Neuronal stem cell (in vitro differentiated cells): ENCODE measurements at regions not wholly inside any gene's neighbourhood (a gene's known extent, or its start where the extent isn't known, plus 50 kb on each side); places are given as distances from the start of the nearest gene placed in this dataset.

ENCODE experiments used
- DNase-seq: peaks from one replicate; pipeline ENCODE4 v3.0.0-alpha.2; 2013; ENCODE audit warnings: low spot score
- H2AFZ ChIP-seq: one replicate; pipeline ENCODE4 v1.6.1; 2013; ENCODE audit warnings: mild to moderate bottlenecking, low read length, inconsistent platforms
- H2AK5ac ChIP-seq: 2 replicates; pipeline ENCODE4 v1.6.1; 2013; ENCODE audit warnings: low read depth, mild to moderate bottlenecking, inconsistent platforms, low read length, moderate library complexity, mixed read lengths
- H2BK120ac ChIP-seq: 2 replicates; pipeline ENCODE4 v1.6.1; 2013; ENCODE audit warnings: low read depth, mild to moderate bottlenecking, inconsistent platforms, low read length, moderate library complexity, mixed read lengths
- H2BK12ac ChIP-seq: one replicate; pipeline ENCODE4 v1.6.1; 2013; ENCODE audit warnings: low read length, inconsistent platforms
- H2BK15ac ChIP-seq: 2 replicates; pipeline ENCODE4 v1.6.1; 2013; ENCODE audit warnings: mild to moderate bottlenecking, low read length, inconsistent platforms, mixed read lengths
- H2BK5ac ChIP-seq: one replicate; pipeline ENCODE4 v1.6.1; 2013; ENCODE audit warnings: inconsistent platforms, mild to moderate bottlenecking, low read length, moderate library complexity
- H3K14ac ChIP-seq: one replicate; pipeline ENCODE4 v1.6.1; 2013; ENCODE audit warnings: low read length, inconsistent platforms
- H3K18ac ChIP-seq: 2 replicates; pipeline ENCODE4 v1.6.1; 2013; ENCODE audit warnings: low read length, inconsistent platforms
- H3K23ac ChIP-seq: 2 replicates; pipeline ENCODE4 v1.6.1; 2013; ENCODE audit warnings: low read depth, mild to moderate bottlenecking, mixed read lengths, low read length, inconsistent platforms; ENCODE audit not compliant: poor library complexity
- H3K27ac ChIP-seq: replicated peaks from 3 replicates; pipeline ENCODE4 v1.5.1; 2013; ENCODE audit warnings: low read length, inconsistent platforms
- H3K27me3 ChIP-seq, 3 experiments: 2 replicates each; pipeline ENCODE4 v1.6.1; 2013; ENCODE audit warnings: low read length in 3 of 3, mild to moderate bottlenecking in 2 of 3, inconsistent platforms in 1 of 3, low read depth in 1 of 3, mixed read lengths in 1 of 3, moderate library complexity in 1 of 3; ENCODE audit not compliant: control insufficient read depth in 3 of 3, insufficient read depth in 3 of 3
- H3K36me3 ChIP-seq, 2 donors: replicated peaks in 1 of 2; 2 replicates each; pipeline ENCODE4 v1.6.1; 2013; ENCODE audit warnings: low read length in 2 of 2; ENCODE audit not compliant: control insufficient read depth in 2 of 2, insufficient read depth in 2 of 2
- H3K4ac ChIP-seq: 2 replicates; pipeline ENCODE4 v1.6.1; 2013; ENCODE audit warnings: inconsistent platforms, mild to moderate bottlenecking, low read length, moderate library complexity
- H3K4me1 ChIP-seq, 2 donors: 1 replicate in 1 of 2; 2 replicates in 1 of 2; pipeline ENCODE4 v1.6.1; 2013; ENCODE audit warnings: low read length in 2 of 2, low read depth in 1 of 2; ENCODE audit not compliant: control insufficient read depth in 2 of 2, insufficient read depth in 1 of 2
- H3K4me2 ChIP-seq: one replicate; pipeline ENCODE4 v1.6.1; 2013; ENCODE audit warnings: mild to moderate bottlenecking, low read length, inconsistent platforms; ENCODE audit not compliant: insufficient read depth, poor library complexity, severe bottlenecking
- H3K4me3 ChIP-seq, 2 donors: 2 replicates each; pipeline ENCODE4 v1.5.1; 2013; ENCODE audit warnings: low read length in 2 of 2, mild to moderate bottlenecking in 2 of 2, inconsistent platforms in 1 of 2, moderate library complexity in 1 of 2
- H3K79me1 ChIP-seq: one replicate; pipeline ENCODE4 v1.6.1; 2013; ENCODE audit warnings: low read depth, mild to moderate bottlenecking, inconsistent platforms, low read length, moderate library complexity
- H3K9ac ChIP-seq: one replicate; pipeline ENCODE4 v1.6.1; 2013; ENCODE audit warnings: mild to moderate bottlenecking, low read depth, low read length, inconsistent platforms; ENCODE audit not compliant: poor library complexity
- H3K9me3 ChIP-seq, 2 donors: replicated peaks in 1 of 2; 2 replicates each; pipeline versions ENCODE3 to v1.6.1; 2013; ENCODE audit warnings: low read length in 2 of 2, mild to moderate bottlenecking in 2 of 2, inconsistent platforms in 1 of 2, low read depth in 1 of 2, mixed read lengths in 1 of 2, moderate library complexity in 1 of 2; ENCODE audit not compliant: control insufficient read depth in 2 of 2, insufficient read depth in 1 of 2
- H4K8ac ChIP-seq: one replicate; pipeline ENCODE4 v1.6.1; 2013; ENCODE audit warnings: low read depth, mild to moderate bottlenecking, inconsistent platforms, low read length, moderate library complexity
- H4K91ac ChIP-seq: one replicate; pipeline ENCODE4 v1.6.1; 2013; ENCODE audit warnings: low read length, low read depth, mild to moderate bottlenecking, inconsistent platforms; ENCODE audit not compliant: poor library complexity
- WGBS, 2 donors: extraction: QIAGEN DNeasy Blood & Tissue Kit; methylation state at CpG; one replicate each; pipeline ENCODE4 v1.1.7; 2013; ENCODE audit warnings: missing lambda C conversion rate in 2 of 2, mixed read lengths in 1 of 2; ENCODE audit not compliant: insufficient read length in 2 of 2, insufficient replicate concordance in 1 of 2; ENCODE audit errors: extremely low coverage in 2 of 2; 5-methylcytosine and 5-hydroxymethylcytosine counted together

DNA sequence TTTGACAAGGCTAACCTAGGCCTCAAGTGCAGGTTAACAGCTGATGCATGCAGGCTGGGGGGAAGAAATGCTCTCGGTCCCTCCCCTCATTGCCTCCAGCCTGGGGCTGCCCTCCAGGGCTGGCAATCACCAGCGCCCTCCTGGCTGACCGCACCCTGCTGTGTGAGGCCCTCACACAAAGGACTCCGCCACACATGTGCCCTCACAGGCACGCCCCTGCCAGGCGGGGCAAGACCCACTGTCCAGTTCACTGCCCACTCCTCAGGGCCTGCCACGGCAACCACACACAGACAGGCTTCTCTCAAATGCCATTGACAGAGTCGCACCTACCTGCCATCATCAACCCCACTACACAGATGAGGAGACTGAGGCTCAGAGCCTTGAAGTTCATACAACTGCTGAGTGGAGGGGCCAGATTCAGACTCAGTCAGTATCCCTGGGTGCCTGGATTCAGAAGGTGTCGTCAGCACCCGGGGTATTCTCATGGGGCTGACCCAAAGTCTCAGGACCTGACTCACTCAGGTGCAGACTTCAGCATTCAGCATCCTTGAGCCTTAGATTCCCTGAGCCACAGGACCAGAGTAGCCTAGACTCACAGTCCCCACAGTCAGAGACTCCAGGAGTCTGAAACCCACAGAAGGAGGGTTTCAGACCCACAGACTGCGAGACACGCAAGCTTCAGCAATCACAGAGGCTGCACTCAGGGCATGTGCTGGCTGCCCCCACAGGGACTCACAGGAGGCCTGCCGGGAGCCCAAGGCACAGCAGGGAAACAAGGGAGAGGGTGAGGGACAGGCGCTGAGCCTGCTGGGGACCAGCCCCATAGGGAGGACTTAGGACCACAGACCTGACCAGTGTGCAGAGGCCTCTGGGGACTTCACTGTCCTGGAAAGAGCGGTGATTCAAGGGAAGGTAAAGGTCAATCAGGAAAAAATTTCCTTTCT lies 458.0 kb downstream of the MATN1 start:
- Histone ChIP-seq H4K8ac (no peak overlapping the region), H3K9me3 (no peaks in the 10 kb centered on the region), H2BK12ac (no peak overlapping the region), H2AK5ac (peak overlapping the region; percentile 71), H3K79me1 (no peaks in the 10 kb centered on the region), H2BK120ac (no peak overlapping the region), H3K4ac (no peak overlapping the region), H2BK15ac (no peak overlapping the region), H3K23ac (peak overlapping the region; percentile 66), H3K14ac (peak overlapping the region; percentile 60), H3K4me1 (no peaks in the 10 kb centered on the region), H3K4me3 (no peak overlapping the region), H4K91ac (no peak overlapping the region), H3K36me3 (no peaks in the 10 kb centered on the region), H3K18ac (peak overlapping the region; percentile 60), H3K27ac (no peak overlapping the region), H3K4me2 (no peak overlapping the region), H3K9ac (peak overlapping the region; percentile 50), H3K27me3 (no peaks in the 10 kb centered on the region), H2BK5ac (no peak overlapping the region), H2AFZ (no peak overlapping the region)
- no peak for DNase-seq
- WGBS, 2 donors = no CpG with 5 or more reads among the region's 15 CpGs

DNA sequence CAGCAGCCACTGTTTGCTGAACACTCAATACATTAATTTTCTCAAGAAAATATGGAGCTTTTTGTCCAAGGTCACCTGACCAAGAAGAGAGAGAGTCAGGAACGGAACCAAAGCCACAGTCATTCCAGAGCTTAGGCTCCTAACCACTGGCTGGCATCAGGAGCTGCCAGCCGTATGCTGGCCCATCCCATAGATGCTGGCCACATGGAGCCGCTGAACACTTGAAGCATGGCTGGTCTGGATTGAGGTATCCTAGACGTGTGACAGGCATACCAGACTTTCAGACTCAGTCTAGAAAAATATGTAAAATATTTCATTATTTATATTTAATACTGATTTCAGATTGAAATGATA lies 458.7 kb downstream of the MATN1 start:
- Histone ChIP-seq H2BK120ac (no peak overlapping the region), H3K4me3 (no peak overlapping the region), H4K91ac (no peak overlapping the region), H3K14ac (no peak overlapping the region), H3K79me1 (no peaks in the 10 kb centered on the region), H3K23ac (no peak overlapping the region), H3K4ac (no peak overlapping the region), H3K9ac (no peak overlapping the region), H3K18ac (no peak overlapping the region), H3K27ac (no peak overlapping the region), H3K9me3 (no peaks in the 10 kb centered on the region), H3K36me3 (no peaks in the 10 kb centered on the region), H2BK12ac (no peak overlapping the region), H3K4me1 (no peaks in the 10 kb centered on the region), H2BK15ac (no peak overlapping the region), H3K27me3 (no peaks in the 10 kb centered on the region), H2BK5ac (no peak overlapping the region), H2AK5ac (no peak overlapping the region), H4K8ac (no peak overlapping the region), H2AFZ (no peak overlapping the region), H3K4me2 (no peak overlapping the region)
- no CpG with 5 or more reads among the region's 4 CpGs for WGBS, 2 donors
- no peak for DNase-seq

- Histone ChIP-seq H3K4me1 (no peaks in the 10 kb centered on the region), H3K79me1 (no peaks in the 10 kb centered on the region), H3K23ac (no peak overlapping the region), H3K14ac (no peak overlapping the region), H4K91ac (no peak overlapping the region), H3K4me2 (no peak overlapping the region), H2AFZ (no peak overlapping the region), H3K27me3 (peaks cover 0 to under 1% (median 0%) of the 10 kb centered on the region in 3 experiments), H2BK15ac (peak overlapping the region; percentile 33), H2BK5ac (no peak overlapping the region), H3K9me3 (no peaks in the 10 kb centered on the region), H3K18ac (peak overlapping the region; percentile 52), H3K27ac (no peak overlapping the region), H2BK120ac (no peak overlapping the region), H2AK5ac (peak overlapping the region; percentile 17), H3K36me3 (no peaks in the 10 kb centered on the region), H3K4me3 (no peak overlapping the region), H4K8ac (no peak overlapping the region), H2BK12ac (no peak overlapping the region), H3K4ac (no peak overlapping the region), H3K9ac (no peak overlapping the region)
- no peak for DNase-seq
- WGBS, 2 donors = no CpG with 5 or more reads among the region's 9 CpGs
These were observed 459.3 kb downstream of the MATN1 start for GRCh38 chr1:30263888-30264671.

DNA sequence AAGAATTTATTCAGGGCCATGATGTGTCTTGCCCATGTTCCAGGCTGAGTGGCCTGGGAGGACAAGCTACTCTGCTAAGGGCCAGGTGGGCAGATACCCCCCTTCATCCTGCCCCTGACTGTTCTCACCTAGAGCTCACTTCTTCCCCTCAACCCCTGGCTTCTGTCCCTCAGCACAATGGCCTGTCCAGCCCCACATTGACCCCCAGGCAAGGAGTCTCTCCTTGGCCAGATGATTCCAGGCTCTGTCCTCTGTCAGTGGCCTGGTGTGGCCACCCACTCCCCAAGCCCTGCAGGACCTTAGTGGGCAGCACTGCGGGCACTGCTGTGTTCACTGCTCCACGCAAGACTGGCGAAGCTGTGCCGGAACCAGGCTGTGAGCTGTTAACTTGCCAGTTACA lies 460.0 kb downstream of the MATN1 start:
- Histone ChIP-seq H2BK15ac (peak overlapping the region; percentile 33), H3K36me3 (no peaks in the 10 kb centered on the region), H4K91ac (no peak overlapping the region), H2AK5ac (peak overlapping the region; percentile 17), H3K27ac (no peak overlapping the region), H3K4me3 (no peak overlapping the region), H2AFZ (no peak overlapping the region), H3K23ac (peak overlapping the region; percentile 62), H3K18ac (peak overlapping the region; percentile 52), H3K9ac (no peak overlapping the region), H3K4me2 (no peak overlapping the region), H4K8ac (peak overlapping the region; percentile 48), H2BK120ac (no peak overlapping the region), H3K79me1 (no peaks in the 10 kb centered on the region), H3K14ac (peak overlapping the region; percentile 63), H3K27me3 (peaks cover 0 to 7% (median 0%) of the 10 kb centered on the region in 3 experiments), H3K4me1 (peaks cover 0 to 3% of the 10 kb centered on the region in 2 donors), H2BK12ac (no peak overlapping the region), H3K4ac (no peak overlapping the region), H3K9me3 (no peaks in the 10 kb centered on the region), H2BK5ac (no peak overlapping the region)
- no CpG with 5 or more reads among the region's 4 CpGs for WGBS, 2 donors
- DNase-seq = no peak
